Omental fat pad (tissue), 3 donors: ENCODE measurements at regions not wholly inside any gene's neighbourhood (a gene's known extent, or its start where the extent isn't known, plus 50 kb on each side); places are given as distances from the start of the nearest gene placed in this dataset.

Experiments
- ATAC-seq: fragments of 150-250 bp; one replicate; pipeline ENCODE4 v1.9.1; 2016; ENCODE audit warnings: mild to moderate bottlenecking, moderate library complexity; ENCODE audit not compliant: low FRiP score
- DNase-seq: peaks from one replicate; pipeline ENCODE4 v3.0.0-alpha.2; 2019; ENCODE audit warnings: low spot score
- TF ChIP-seq, protein P1 (sequence below), 3 donors: fragments of 450-650 bp; IDR thresholded peaks; one replicate each; pipeline ENCODE4 v1.5.1; 2016 to 2017; ENCODE audit warnings: antibody characterized with exemption in 3 of 3, mild to moderate bottlenecking in 3 of 3, moderate library complexity in 2 of 3

GRCh38 chr1:232238009-232238408, 391.9 kb downstream of the SIPA1L2 start:
- TF ChIP-seq, protein P1, sequence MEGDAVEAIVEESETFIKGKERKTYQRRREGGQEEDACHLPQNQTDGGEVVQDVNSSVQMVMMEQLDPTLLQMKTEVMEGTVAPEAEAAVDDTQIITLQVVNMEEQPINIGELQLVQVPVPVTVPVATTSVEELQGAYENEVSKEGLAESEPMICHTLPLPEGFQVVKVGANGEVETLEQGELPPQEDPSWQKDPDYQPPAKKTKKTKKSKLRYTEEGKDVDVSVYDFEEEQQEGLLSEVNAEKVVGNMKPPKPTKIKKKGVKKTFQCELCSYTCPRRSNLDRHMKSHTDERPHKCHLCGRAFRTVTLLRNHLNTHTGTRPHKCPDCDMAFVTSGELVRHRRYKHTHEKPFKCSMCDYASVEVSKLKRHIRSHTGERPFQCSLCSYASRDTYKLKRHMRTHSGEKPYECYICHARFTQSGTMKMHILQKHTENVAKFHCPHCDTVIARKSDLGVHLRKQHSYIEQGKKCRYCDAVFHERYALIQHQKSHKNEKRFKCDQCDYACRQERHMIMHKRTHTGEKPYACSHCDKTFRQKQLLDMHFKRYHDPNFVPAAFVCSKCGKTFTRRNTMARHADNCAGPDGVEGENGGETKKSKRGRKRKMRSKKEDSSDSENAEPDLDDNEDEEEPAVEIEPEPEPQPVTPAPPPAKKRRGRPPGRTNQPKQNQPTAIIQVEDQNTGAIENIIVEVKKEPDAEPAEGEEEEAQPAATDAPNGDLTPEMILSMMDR (IDR thresholded peaks at IDR 0.05) = no peak
- no peak for ATAC-seq
- DNase-seq = no peak

DNA sequence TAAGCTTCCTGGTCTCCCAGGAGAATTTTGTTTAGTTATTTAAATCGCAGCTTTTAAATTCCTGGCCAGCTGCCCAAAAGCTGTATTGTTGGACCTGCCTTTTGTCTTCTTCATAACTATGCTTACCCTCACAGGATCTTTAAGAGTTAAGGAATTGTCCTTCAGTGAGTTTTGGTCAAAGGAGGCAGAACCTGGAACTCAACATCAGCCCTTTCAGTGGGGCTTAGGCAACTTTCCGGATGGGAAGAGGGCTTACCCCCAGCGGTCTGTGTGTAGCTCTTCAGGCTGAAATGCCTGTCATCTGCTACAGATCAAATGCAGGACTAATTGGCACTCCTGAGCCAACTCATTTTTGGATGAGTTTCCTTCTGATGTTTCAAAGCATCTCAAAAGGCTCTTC, 402.6 kb downstream of the SIPA1L2 start:
- DNase-seq (no peak), ATAC-seq (no peak)
- TF ChIP-seq, protein P1 (IDR thresholded peaks at IDR 0.05) = no peak

- TF ChIP-seq, protein P1 (IDR thresholded peaks at IDR 0.05) = no peak
- no peak for ATAC-seq
- DNase-seq = no peak
Measured at GRCh38 chr1:232226197-232226712, 403.7 kb downstream of the SIPA1L2 start.

DNA sequence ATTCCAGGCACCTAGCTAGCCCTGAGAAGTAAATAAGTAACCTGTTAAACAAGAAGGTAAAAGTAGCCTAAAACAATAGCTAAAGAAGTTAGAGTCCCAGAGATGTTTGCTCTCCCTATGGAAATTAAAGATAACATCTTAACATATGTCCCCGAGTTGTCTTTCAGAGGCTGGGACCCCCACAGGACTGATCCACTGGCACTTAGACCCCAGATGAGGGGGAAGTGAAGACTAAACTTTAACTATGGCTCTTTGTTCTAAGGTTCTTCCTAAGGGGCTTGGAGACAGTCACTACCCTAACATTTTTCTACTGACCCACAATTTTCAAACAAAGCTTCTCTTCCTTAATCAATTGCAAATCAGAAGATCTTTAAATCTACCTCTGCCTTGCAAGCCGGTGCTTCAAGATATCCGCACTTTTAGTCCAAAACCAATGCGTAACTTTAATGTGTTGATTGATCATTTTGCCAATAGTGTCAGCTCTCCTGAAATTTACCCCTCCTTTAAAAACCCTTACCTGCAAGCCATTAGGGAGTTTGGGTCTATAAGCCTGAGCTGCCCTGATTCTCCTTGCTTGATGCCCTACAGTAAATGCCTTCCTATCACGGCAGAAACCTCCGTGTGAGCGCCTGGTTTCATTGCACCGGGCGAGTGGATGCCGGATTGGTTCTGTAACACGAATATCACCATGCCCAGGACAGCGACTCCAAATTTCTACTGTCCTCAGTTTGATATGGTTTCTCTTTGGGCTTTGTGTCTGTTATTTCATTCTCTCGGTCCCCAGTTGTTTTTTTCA, 404.4 kb downstream of the SIPA1L2 start:
- ATAC-seq = no peak
- DNase-seq = no peak
- TF ChIP-seq, protein P1 (IDR thresholded peaks at IDR 0.05) = no peak

GRCh38 chr1:232223887-232224286, 406.0 kb downstream of the SIPA1L2 start:
- TF ChIP-seq, protein P1 (IDR thresholded peaks at IDR 0.05) = no peak
- no peak for DNase-seq
- no peak for ATAC-seq

DNA sequence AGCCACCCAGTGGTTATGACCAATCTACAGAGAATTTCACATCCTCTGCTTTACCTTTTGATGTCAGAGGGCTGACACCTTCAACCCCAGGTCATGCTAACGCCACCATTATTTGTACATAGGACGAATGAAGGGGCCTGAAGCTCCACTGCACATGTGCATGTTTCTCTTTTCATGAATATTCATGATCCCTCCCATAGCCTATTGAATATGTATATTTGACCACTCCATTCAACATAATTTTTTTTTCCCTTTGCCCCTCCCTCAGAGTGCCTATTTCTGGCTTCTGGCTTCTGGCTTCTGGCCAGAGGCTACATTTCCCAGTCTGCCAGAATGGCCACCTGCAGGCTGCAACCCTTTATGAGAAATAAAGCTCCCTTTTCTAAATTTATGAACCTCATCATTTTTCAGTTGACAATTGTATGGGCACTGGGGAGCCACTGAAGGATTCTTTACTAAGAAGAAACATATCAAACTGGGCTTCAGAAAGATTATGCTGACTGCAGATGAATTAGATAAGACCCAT, 406.7 kb downstream of the SIPA1L2 start:
- ATAC-seq = no peak
- TF ChIP-seq, protein P1 (IDR thresholded peaks at IDR 0.05) = no peak
- no peak for DNase-seq

DNA sequence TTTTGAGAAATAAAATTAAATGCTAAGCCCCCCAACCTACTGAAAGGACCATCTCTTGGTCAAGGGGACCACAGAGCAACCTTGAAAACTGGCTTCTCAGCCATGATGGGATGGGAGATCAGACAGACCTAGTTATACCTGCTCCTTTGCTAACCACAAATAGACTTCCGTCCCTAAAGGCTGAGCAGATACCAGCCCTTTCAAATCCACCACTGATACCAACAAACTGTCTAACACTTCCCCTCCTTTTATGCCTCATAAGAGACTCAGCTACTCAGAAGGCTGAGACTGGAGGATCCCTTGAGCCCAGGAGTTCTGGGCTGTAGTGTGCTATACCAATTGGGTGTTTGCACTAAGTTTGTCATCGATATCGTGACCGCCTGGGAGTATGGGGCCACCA, 407.3 kb downstream of the SIPA1L2 start:
- ATAC-seq (no peak), DNase-seq (no peak)
- TF ChIP-seq, protein P1 (IDR thresholded peaks at IDR 0.05) = no peak
